K562 (cell line): ENCODE measurements at regions not wholly inside any gene's neighbourhood (a gene's known extent, or its start where the extent isn't known, plus 50 kb on each side); places are given as distances from the start of the nearest gene placed in this dataset.

ENCODE experiments used
- ATAC-seq: fragments of 200-7000 bp; cut with Tn5 transposase; 3 replicates; pipeline ENCODE4 v1.9.1; 2020; ENCODE audit warnings: moderate library complexity
- BruUV-seq: library from RNA; stranded (reverse); fragments of 400-500 nt; replicated peaks from 2 replicates; lab custom pipeline; 2021; lab: Mats Ljungman, UMichigan
- CTCF ChIA-PET: fragments of 300-600 bp; formaldehyde crosslinking; extraction: SDS; loops from one replicate; lab custom pipeline; 2021; ENCODE audit warnings: low intra/inter-chr PET ratio; lab: Yijun Ruan, JAX
- POLR2A ChIA-PET: fragments of 300-600, 350-650 bp; sonication (Branson Sonifier 250); formaldehyde crosslinking; extraction: SDS; loops from one replicate; lab custom pipeline; 2021; ENCODE audit warnings: antibody characterized with exemption, inconsistent platforms; lab: Yijun Ruan, JAX
- DNase-seq, 4 experiments: peaks; one replicate each; pipeline versions ENCODE4 v3.0.0 to v3.0.0-alpha.2; 2011 to 2018; ENCODE audit warnings: low spot score in 3 of 4, mixed read lengths in 3 of 4; ENCODE audit errors: extremely low read depth in 1 of 4
- FAIRE-seq: peaks from 2 replicates; lab custom pipeline; 2011; peaks lifted over from hg19 to GRCh38; lab: Jason Lieb, UNC
- H2AFZ ChIP-seq: 2 replicates; pipeline ENCODE4 v1.6.0; 2011; ENCODE audit warnings: low read depth, low read length, control low read depth, inconsistent platforms
- H3K27ac ChIP-seq: fragments of 200-600 bp; 3 replicates; pipeline ENCODE4 v1.8.0; 2011; ENCODE audit warnings: low read depth, mild to moderate bottlenecking, control low read depth, inconsistent platforms, low read length, moderate library complexity, mixed read lengths; ENCODE audit errors: extremely low read depth
- H3K27me3 ChIP-seq, 2 experiments: fragments of 300-600 bp in 1 of 2; 2 replicates in 1 of 2; 3 replicates in 1 of 2; pipeline versions ENCODE4 v1.6.0 to v1.8.0; 2011; ENCODE audit warnings: inconsistent platforms in 2 of 2, low read length in 2 of 2, mild to moderate bottlenecking in 1 of 2, mixed read lengths in 1 of 2, moderate library complexity in 1 of 2; ENCODE audit not compliant: control insufficient read depth in 2 of 2, insufficient read depth in 2 of 2
- H3K36me3 ChIP-seq: fragments of 300-600 bp; 3 replicates; pipeline ENCODE4 v1.8.0; 2011; ENCODE audit warnings: mild to moderate bottlenecking, low read length, inconsistent platforms; ENCODE audit not compliant: control insufficient read depth, insufficient read depth
- H3K4me1 ChIP-seq, 2 experiments: fragments of 200-600 bp in 1 of 2; replicated peaks in 1 of 2; 2 replicates in 1 of 2; 3 replicates in 1 of 2; pipeline versions ENCODE4 v1.5.1 to v1.8.0; 2011; ENCODE audit warnings: inconsistent platforms in 2 of 2, low read length in 2 of 2, mild to moderate bottlenecking in 1 of 2, mixed read lengths in 1 of 2, moderate library complexity in 1 of 2; ENCODE audit not compliant: control insufficient read depth in 2 of 2, insufficient read depth in 2 of 2
- H3K4me2 ChIP-seq: 2 replicates; pipeline ENCODE4 v1.6.1; 2011; ENCODE audit warnings: low read length, control low read depth, inconsistent platforms, mixed read lengths; ENCODE audit not compliant: insufficient read depth
- H3K4me3 ChIP-seq: fragments of 200-600 bp; sonication (generic), shearing (Covaris generic); 2 replicates; pipeline ENCODE4 v1.5.1; 2016; ENCODE audit warnings: control low read depth, inconsistent platforms
- H3K79me2 ChIP-seq: fragments of 200-600 bp; 3 replicates; pipeline ENCODE4 v1.8.0; 2011; ENCODE audit warnings: low read length, inconsistent platforms; ENCODE audit not compliant: control insufficient read depth, insufficient read depth
- H3K9ac ChIP-seq, 2 experiments: 2 replicates each; pipeline versions ENCODE4 v1.6.0 to v1.6.1; 2011; ENCODE audit warnings: low read depth in 2 of 2, low read length in 2 of 2, control low read depth in 1 of 2, inconsistent platforms in 1 of 2, mild to moderate bottlenecking in 1 of 2, mixed read lengths in 1 of 2; ENCODE audit not compliant: insufficient read depth in 1 of 2
- H3K9me1 ChIP-seq: one replicate; pipeline ENCODE4 v1.6.0; 2011; ENCODE audit warnings: inconsistent platforms, mild to moderate bottlenecking, low read length, moderate library complexity; ENCODE audit not compliant: control insufficient read depth, insufficient read depth
- H3K9me3 ChIP-seq: replicated peaks from 2 replicates; pipeline ENCODE4 v1.5.1; 2011; ENCODE audit warnings: low read depth, low read length, inconsistent platforms; ENCODE audit not compliant: control insufficient read depth, insufficient read depth
- H4K20me1 ChIP-seq: replicated peaks from 2 replicates; pipeline ENCODE4 v1.6.1; 2011; ENCODE audit warnings: low read length, inconsistent platforms, mixed read lengths; ENCODE audit not compliant: control insufficient read depth, insufficient read depth
- BCL6 ChIP-seq: fragments of 250-450 bp; sonication (Bioruptor Pico); IDR thresholded peaks from 2 replicates; pipeline ENCODE4 v1.4.0; 2020
- CHCHD3 ChIP-seq: fragments of 250-450 bp; sonication (Bioruptor Pico); IDR thresholded peaks from 2 replicates; pipeline ENCODE4 v2.1.2; 2022; ENCODE audit warnings: mild to moderate bottlenecking
- COPS2 ChIP-seq: fragments of 450-650 bp; conservative IDR thresholded peaks from 2 replicates; pipeline ENCODE4 v1.6.1; 2016; ENCODE audit warnings: mild to moderate bottlenecking, moderate library complexity
- HMG20A ChIP-seq: fragments of 450-650 bp; formaldehyde crosslinking; conservative IDR thresholded peaks from 2 replicates; pipeline ENCODE4 v1.4.0; 2020; ENCODE audit warnings: mild to moderate bottlenecking, mixed read lengths
- MECOM ChIP-seq: fragments of 250-450 bp; sonication (Bioruptor Pico); IDR thresholded peaks from 2 replicates; pipeline ENCODE4 v1.8.0; 2022; ENCODE audit warnings: inconsistent platforms
- POLR2AphosphoS5 ChIP-seq: IDR thresholded peaks from 2 replicates; pipeline ENCODE4 v1.6.1; 2011; ENCODE audit warnings: mild to moderate bottlenecking, low read depth, low read length, moderate library complexity; ENCODE audit not compliant: control insufficient read depth, insufficient read depth
- POLR2H ChIP-seq: IDR thresholded peaks from 2 replicates; pipeline ENCODE4 v1.6.1; 2016; ENCODE audit warnings: missing genetic modification characterization, low read depth, mild to moderate bottlenecking, control low read depth, missing compliant biosample characterization, moderate library complexity
- RBFOX2 ChIP-seq: fragments of 200-400 bp; formaldehyde crosslinking; IDR thresholded peaks from 2 replicates; pipeline ENCODE4 v1.6.1; 2017; ENCODE audit warnings: low read depth, mild to moderate bottlenecking, low read length, moderate library complexity
- SUPT5H ChIP-seq: fragments of 450-650 bp; IDR thresholded peaks from 2 replicates; pipeline ENCODE4 v1.6.1; 2016
- TAF1 ChIP-seq: IDR thresholded peaks from 2 replicates; pipeline ENCODE4 v1.6.1; 2011; ENCODE audit warnings: mild to moderate bottlenecking, low read length, moderate library complexity; ENCODE audit not compliant: insufficient read depth, control insufficient read depth, severe bottlenecking; ENCODE audit errors: extremely low read depth
- ZFPM2 ChIP-seq: fragments of 250-450 bp; sonication (Bioruptor Pico); IDR thresholded peaks from 2 replicates; pipeline ENCODE4 v1.5.1; 2022; ENCODE audit warnings: mild to moderate bottlenecking
- ZNF184 ChIP-seq: sonication (generic); formaldehyde crosslinking; IDR thresholded peaks from 2 replicates; pipeline ENCODE4 v1.5.0; 2020; ENCODE audit warnings: missing genetic modification reagents
- WGBS: fragments of 100-300 bp; shearing (Covaris generic); methylation state at CpG from one replicate; pipeline ENCODE4 v1.1.6; 2016; ENCODE audit warnings: low coverage, mixed read lengths; ENCODE audit not compliant: insufficient coverage; ENCODE audit errors: missing lambda C conversion rate; 5-methylcytosine and 5-hydroxymethylcytosine counted together
- in situ Hi-C: fragments of 300-500 bp; cut with MboI; formaldehyde crosslinking; loops from 4 replicates; pipeline ENCODE4 v1.15.0; 2018; ENCODE audit warnings: inconsistent platforms, mixed read lengths
- intact Hi-C: fragments of 100-400 bp; cut with micrococcal nuclease; formaldehyde crosslinking; loops from 2 replicates; pipeline ENCODE4 v1.14.2; 2022

GRCh38 chr10:132994811-132995210 is 52.4 kb upstream of the CFAP46 start:
- H3K4me1 ChIP-seq = no peaks in the 10 kb centered on the region; a peak in 1 of 5 replicates
- no peaks in the 10 kb centered on the region for H3K9me3 ChIP-seq
- FAIRE-seq (no peak), DNase-seq (no peak), ATAC-seq (no peak)
- no TSS peak for BruUV-seq
- H3K4me2 ChIP-seq = no peak overlapping the region
- H3K27me3 ChIP-seq = peaks cover 6 to 48% of the 10 kb centered on the region in 2 experiments
- no peak for TF ChIP-seq RBFOX2
- no peak for TF ChIP-seq POLR2H (tag)
- TF ChIP-seq SUPT5H = no peak
- no peak for TF ChIP-seq HMG20A
- TF ChIP-seq ZFPM2 (CRISPR knock-in tag) = no peak
- TF ChIP-seq POLR2AphosphoS5 = no peak
- TF ChIP-seq CHCHD3 = no peak
- no peak for TF ChIP-seq ZNF184 (CRISPR knock-in tag)
- no peak for TF ChIP-seq BCL6 (CRISPR knock-in tag)
- TF ChIP-seq COPS2 = no peak
- no peak for TF ChIP-seq TAF1
- no peak for TF ChIP-seq MECOM
- intact Hi-C loops = no loop called here
- ChIA-PET POLR2A (interaction anchor here (1.4 kb wide), 1 partner anchor 9 kb away, joined by 4 read pairs; no protein-coding TSS in a partner anchor), CTCF (no interaction called here)
- H3K36me3 ChIP-seq = no peaks in the 10 kb centered on the region
- no peaks in the 10 kb centered on the region for H4K20me1 ChIP-seq
- in situ Hi-C loops = no loop called here
- H3K9ac ChIP-seq = no peak overlapping the region
- no peak overlapping the region for H3K4me3 ChIP-seq
- H2AFZ ChIP-seq = no peak overlapping the region
- H3K27ac ChIP-seq = no peak overlapping the region
- 3% methylated on average over 15 of the region's 15 CpGs for WGBS
- no peaks in the 10 kb centered on the region for H3K79me2 ChIP-seq
- no peaks in the 10 kb centered on the region for H3K9me1 ChIP-seq
